Amniotic stem cell (primary cell): ENCODE measurements at regions not wholly inside any gene's neighbourhood (a gene's known extent, or its start where the extent isn't known, plus 50 kb on each side); places are given as distances from the start of the nearest gene placed in this dataset.
"Not testable (repeated sequence)": the region's sequence is repeated elsewhere in the genome, so short reads cannot be mapped to it uniquely, and the experiment has no call there.

Experiments used
- DNase-seq: peaks from one replicate; lab custom pipeline; 2025; lab: John Stamatoyannopoulos, UW

GRCh38 chr2:175684466-175684865 is 317.6 kb downstream of the LNPK start:
- DNase-seq = no peak

- DNase-seq = no peak
Measured at GRCh38 chr2:175679728-175680127, 322.3 kb downstream of the LNPK start.

GRCh38 chr2:175679231-175679630 is 322.8 kb downstream of the LNPK start:
- no peak for DNase-seq

- DNase-seq = no peak
Measured at GRCh38 chr2:175677880-175678279, 324.2 kb downstream of the LNPK start.

- DNase-seq = no peak
Measured at GRCh38 chr2:175676813-175677212, 325.3 kb downstream of the LNPK start.

GRCh38 chr2:175668804-175669203 is 333.3 kb downstream of the LNPK start:
- not testable (repeated sequence) for DNase-seq

GRCh38 chr2:175662335-175662734 is 339.7 kb downstream of the LNPK start:
- DNase-seq = no peak

- no peak for DNase-seq
Measured at GRCh38 chr2:175648577-175649063, 353.4 kb downstream of the LNPK start.

GRCh38 chr2:175647058-175647457 is 355.0 kb downstream of the LNPK start:
- no peak for DNase-seq

- no peak for DNase-seq
Measured at GRCh38 chr2:175640655-175641054, 361.4 kb downstream of the LNPK start.

GRCh38 chr2:175633227-175633626 is 368.8 kb downstream of the LNPK start:
- no peak for DNase-seq

- peak; percentile 5 for DNase-seq
Measured at GRCh38 chr2:175631245-175631623, 370.8 kb downstream of the LNPK start.

- DNase-seq = no peak
Measured at GRCh38 chr2:175630280-175631244, 371.5 kb downstream of the LNPK start.

GRCh38 chr2:175628243-175628642 is 373.8 kb downstream of the LNPK start:
- no peak for DNase-seq

GRCh38 chr2:175627405-175627804 is 374.7 kb downstream of the LNPK start:
- DNase-seq = peak; percentile 81

- DNase-seq = no peak
Measured at GRCh38 chr2:175626796-175627195, 375.3 kb downstream of the LNPK start.

GRCh38 chr2:175624785-175625184 is 377.3 kb downstream of the LNPK start:
- no peak for DNase-seq

GRCh38 chr2:175624211-175624761 is 377.8 kb downstream of the LNPK start:
- no peak for DNase-seq

GRCh38 chr2:175621821-175622220 is 380.2 kb downstream of the LNPK start:
- DNase-seq = no peak

- DNase-seq = no peak
Measured at GRCh38 chr2:175620106-175620505, 382.0 kb downstream of the LNPK start.

- no peak for DNase-seq
Measured at GRCh38 chr2:175619179-175620045, 382.7 kb downstream of the LNPK start.

- DNase-seq = no peak
Measured at GRCh38 chr2:175612280-175612679, 389.8 kb downstream of the LNPK start.
